GM12873 (cell line): ENCODE measurements at regions not wholly inside any gene's neighbourhood (a gene's known extent, or its start where the extent isn't known, plus 50 kb on each side); places are given as distances from the start of the nearest gene placed in this dataset.

Source experiments
- TF ChIP-seq, protein P1 (sequence below): IDR thresholded peaks from 2 replicates; pipeline ENCODE4 v1.5.1; 2012; ENCODE audit warnings: low read depth, mild to moderate bottlenecking, moderate library complexity, low read length, control low read depth; ENCODE audit not compliant: insufficient read depth; ENCODE audit errors: missing control alignments

DNA sequence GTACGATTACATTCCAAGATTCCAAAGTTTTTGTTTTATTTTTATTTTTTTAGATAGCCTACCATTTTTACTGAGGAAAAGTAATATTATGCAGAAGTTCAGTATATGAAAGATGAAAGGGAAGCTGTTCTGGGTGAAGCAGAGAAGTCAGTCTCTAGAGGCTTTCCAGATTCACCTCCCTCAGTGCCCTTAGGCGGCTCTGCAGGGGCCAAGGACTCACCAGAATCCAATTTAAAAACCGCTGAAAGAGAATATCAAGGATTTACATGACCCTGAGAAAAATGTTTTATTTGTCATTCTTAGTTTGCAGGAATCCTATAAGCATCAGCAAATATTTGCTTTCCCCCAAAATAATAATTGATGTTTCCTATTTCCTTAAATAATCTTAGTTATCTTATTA lies 1084.6 kb upstream of the ARRDC3 start:
- TF ChIP-seq, protein P1, sequence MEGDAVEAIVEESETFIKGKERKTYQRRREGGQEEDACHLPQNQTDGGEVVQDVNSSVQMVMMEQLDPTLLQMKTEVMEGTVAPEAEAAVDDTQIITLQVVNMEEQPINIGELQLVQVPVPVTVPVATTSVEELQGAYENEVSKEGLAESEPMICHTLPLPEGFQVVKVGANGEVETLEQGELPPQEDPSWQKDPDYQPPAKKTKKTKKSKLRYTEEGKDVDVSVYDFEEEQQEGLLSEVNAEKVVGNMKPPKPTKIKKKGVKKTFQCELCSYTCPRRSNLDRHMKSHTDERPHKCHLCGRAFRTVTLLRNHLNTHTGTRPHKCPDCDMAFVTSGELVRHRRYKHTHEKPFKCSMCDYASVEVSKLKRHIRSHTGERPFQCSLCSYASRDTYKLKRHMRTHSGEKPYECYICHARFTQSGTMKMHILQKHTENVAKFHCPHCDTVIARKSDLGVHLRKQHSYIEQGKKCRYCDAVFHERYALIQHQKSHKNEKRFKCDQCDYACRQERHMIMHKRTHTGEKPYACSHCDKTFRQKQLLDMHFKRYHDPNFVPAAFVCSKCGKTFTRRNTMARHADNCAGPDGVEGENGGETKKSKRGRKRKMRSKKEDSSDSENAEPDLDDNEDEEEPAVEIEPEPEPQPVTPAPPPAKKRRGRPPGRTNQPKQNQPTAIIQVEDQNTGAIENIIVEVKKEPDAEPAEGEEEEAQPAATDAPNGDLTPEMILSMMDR: no peak

DNA sequence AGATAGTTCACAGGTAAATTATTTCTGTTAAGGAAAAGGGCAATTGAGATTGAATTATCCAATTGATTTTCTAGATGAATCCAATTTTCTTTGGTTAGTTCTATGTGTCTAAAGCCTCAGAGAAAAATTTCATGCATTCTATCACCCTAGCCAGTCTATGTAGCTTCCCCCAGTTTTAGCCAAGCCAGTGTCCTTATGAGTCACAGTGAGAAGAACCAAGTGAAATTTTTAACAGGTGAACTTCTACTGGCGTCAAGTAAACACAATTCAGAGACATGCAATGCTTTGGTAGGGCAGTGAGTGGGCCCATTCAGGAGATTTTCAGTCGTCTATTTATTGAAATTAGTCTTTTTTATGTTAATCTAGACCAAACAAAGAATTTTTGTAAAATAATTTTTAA lies 1077.4 kb upstream of the ARRDC3 start:
- TF ChIP-seq, protein P1: no peak

DNA sequence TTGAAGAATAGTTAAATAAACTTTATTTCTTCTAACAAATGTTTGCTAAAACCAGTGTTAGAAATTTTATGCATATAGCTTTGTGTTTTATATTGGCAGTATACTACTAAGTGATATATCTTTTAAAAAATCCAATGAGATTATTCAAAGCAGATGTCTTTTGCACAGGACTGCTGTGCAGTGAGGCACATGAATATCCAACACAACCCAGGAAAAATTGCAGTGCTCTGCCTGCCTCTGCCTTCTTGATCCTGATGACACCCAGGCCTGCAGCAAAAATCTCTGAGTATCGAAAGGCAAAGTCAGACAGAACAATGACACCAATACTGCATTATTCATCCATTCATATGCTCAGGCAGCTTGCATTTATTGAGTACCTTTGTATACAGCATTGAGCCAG lies 1076.5 kb upstream of the ARRDC3 start:
- TF ChIP-seq, protein P1: no peak

DNA sequence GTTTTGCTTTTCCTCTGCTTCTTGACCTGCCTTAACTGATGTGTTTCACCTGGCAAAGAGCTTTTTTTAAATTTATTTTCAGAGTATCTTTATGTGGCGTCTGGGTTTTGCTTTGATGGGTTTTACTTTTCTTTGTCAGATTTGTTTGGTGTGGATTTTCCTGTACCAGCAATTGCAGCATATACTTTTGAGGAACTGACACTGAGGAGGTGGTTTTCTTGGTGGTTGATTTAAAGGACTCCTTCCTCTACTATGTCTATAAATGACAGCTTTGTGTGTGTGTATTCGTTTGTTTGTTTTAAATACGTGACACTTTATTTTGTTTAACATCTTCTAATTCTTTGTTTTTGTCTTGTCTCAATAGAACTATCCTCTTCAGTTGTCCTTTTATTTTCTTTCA lies 1071.9 kb upstream of the ARRDC3 start:
- TF ChIP-seq, protein P1: no peak

DNA sequence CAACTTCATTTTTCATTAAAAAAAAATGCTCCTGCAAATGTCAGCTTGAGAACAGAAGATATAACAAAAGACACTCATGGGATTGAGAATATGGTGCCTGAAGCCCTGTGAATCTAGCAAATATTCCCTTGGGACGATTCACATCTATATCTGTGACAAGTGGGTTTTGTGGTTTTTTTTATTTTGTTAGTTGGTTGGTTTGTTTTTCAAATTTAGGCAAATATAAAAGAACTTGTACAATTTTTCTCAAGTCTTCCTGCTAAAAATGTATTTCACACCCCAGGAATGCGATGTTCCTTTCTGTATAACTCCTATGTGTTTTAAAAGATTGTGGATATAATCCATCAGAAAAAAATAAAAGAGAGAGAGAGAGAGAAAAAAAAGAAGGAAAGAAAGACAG lies 1061.8 kb upstream of the ARRDC3 start:
- TF ChIP-seq, protein P1: no peak

DNA sequence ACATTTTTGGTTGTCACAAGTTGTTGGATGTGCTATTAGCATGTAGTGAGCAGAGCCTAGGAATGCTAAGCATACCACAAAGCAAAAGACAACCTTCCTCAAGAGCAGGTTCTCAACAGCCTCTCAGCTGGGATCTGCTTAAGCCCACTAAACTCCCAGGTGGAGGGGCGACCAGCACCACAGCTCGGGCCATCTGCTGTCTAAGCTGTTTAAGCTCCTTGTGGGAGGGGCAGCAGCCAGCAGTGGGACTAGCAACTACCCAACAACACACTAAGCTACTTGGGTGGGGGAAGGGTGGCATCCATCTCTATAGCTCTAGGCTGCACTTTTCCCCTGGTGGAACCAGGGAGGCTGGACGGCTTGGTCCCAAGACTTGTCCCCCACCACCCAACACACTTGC lies 1052.7 kb upstream of the ARRDC3 start:
- TF ChIP-seq, protein P1: no peak

DNA sequence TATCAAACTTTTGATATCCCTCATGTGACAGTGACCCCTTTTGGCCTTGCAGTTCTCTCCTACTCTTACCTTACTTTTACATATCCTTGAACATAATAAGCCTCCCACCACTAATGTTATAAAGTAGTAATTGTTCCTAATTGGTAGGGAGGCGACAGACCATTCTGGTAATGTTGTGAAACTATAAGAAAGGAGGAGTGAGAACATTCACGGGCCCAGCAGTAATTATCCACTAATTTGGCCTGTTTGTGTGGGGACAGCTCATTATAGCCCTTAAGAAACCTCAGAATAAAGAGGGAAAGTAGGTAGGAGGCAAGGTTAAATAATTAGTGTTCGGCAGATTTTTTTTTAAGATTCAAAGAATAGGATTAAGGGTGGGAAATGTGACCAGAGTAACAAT lies 1046.5 kb upstream of the ARRDC3 start:
- TF ChIP-seq, protein P1: no peak
